GM19328 (cell line): ENCODE measurements at regions not wholly inside any gene's neighbourhood (a gene's known extent, or its start where the extent isn't known, plus 50 kb on each side); places are given as distances from the start of the nearest gene placed in this dataset.
"Not testable (repeated sequence)": the region's sequence is repeated elsewhere in the genome, so short reads cannot be mapped to it uniquely, and the experiment has no call there.

Experiments used
- ATAC-seq: cut with Tn5 transposase; IDR thresholded peaks from one replicate; pipeline ENCODE4 v1.9.1; 2021; ENCODE audit warnings: mild to moderate bottlenecking, moderate library complexity; ENCODE audit not compliant: unreplicated experiment

GRCh38 chr6:58067867-58068548 is 750.6 kb downstream of the PRIM2 start:
- not testable (repeated sequence) for ATAC-seq

DNA sequence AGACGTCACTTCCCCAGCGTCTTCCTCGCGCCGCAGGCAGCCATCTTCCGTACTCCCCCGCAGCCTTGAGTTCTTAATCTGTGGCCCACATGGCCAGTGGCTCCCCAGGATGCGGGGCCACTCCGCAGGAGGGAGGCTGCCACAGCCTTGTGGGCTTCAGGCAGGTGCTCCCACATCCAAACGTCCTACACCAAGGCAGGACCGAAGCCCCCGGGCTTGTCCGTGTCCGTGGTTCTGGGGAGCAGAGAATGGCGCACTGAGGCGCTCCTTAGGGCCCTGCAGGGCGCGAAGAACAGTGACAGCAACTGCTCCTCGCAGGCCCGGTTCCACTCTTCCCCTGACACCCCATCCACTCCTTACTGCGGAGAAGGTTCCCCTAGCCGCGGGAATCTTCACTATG is 755.8 kb downstream of the PRIM2 start:
- no peak for ATAC-seq

DNA sequence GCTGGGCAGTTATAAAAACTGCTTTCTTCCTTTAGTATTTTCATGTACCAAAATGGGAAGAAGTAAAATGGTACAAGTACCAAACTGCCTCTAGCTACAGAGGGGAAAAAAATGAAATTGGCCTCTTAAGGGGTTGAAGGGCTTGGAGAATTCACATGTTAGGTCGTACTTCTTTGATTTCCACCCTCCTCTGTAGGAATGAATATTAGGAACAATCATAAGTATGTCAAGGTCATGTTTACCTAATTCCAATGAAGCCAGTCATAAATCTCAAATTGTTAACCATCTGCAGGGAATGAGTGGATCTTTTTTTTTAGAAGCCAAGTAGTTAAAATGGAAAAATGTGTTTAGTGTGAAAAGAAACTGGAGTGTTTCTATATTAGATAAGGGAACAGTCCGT is 772.6 kb downstream of the PRIM2 start:
- ATAC-seq: not testable (repeated sequence)

DNA sequence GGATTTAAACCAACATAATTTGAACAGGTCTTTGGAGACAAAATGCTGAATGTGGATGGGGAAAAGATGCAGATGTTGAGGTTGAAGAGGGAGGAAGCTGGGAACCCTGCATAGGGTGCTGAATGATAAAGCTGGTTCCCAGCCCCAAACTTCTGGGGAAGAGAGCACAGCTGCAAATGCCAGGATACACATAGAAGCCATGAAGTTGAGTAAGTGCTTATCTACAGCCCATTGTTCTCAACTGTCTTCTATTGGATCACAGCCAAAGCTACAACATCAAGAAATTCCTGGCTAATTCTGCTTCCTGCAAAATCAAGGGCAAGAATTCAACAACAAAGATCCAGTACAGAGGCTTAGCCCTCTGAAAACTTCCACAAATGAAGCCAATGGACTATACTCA is 779.8 kb downstream of the PRIM2 start:
- ATAC-seq: not testable (repeated sequence)

DNA sequence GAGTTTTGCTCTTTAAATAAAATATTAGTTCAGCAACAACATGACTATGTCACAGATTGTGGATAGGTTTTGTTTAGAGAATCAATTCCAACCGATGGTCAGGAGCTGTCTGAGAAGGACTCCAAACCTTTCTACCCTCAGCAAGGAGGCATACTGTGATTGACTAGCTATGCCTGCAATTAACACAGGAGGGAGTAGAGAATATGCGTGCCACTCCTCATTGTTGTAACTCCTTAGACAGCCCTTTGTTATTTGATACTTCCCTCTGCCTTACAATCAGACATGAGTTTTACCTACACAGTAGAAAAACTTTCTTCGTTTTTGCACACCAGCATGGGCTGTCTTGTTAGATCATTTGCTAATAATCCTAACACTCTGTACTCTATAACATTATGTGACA is 796.5 kb downstream of the PRIM2 start:
- no peak for ATAC-seq

- ATAC-seq: not testable (repeated sequence)
Observed at GRCh38 chr6:58117162-58117561, 799.7 kb downstream of the PRIM2 start.

DNA sequence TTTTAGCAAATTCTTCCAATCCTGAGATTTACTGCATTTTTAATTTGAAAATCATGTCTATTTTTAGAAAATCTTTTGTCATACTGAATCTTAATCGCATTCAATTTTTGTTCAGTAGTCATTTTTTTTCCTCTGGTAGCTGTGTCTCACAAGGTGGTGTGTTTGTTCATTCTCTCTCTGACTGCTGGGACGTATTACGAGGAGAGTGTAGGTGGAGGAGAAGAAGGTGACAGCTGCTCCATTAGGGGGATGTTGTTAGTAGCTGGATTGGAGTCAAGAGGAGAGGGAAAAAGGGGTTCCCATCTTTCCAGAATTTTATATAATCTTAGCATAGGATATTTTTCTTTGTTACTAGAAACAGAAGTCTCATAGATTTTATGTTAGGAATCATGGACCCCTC is 804.2 kb downstream of the PRIM2 start:
- not testable (repeated sequence) for ATAC-seq

GRCh38 chr6:58123770-58124169 is 806.3 kb downstream of the PRIM2 start:
- not testable (repeated sequence) for ATAC-seq

- not testable (repeated sequence) for ATAC-seq
Observed at GRCh38 chr6:58128549-58128948, 811.1 kb downstream of the PRIM2 start.

- not testable (repeated sequence) for ATAC-seq
Observed at GRCh38 chr6:58129098-58129497, 811.7 kb downstream of the PRIM2 start.

GRCh38 chr6:58139746-58140145 is 822.3 kb downstream of the PRIM2 start:
- ATAC-seq: not testable (repeated sequence)

DNA sequence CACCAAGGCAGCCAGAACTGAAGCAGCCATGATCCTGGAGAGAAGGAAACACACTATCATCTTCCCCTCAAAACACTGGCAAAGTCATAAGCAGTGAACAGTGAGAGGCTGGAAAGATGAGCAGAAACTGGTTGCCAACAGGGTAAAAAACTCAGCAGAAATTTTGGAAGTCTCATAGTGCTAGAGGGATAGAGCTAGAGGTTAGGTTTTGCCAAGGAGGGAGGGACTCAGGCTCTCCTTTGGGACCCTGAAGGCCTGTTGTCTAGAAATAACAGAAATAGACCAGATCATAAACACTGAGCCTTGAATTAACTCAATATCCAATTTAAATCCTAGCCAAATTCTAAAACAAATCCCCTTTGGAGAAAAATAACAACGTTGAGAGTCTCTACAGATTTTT is 853.6 kb downstream of the PRIM2 start:
- ATAC-seq: not testable (repeated sequence)

DNA sequence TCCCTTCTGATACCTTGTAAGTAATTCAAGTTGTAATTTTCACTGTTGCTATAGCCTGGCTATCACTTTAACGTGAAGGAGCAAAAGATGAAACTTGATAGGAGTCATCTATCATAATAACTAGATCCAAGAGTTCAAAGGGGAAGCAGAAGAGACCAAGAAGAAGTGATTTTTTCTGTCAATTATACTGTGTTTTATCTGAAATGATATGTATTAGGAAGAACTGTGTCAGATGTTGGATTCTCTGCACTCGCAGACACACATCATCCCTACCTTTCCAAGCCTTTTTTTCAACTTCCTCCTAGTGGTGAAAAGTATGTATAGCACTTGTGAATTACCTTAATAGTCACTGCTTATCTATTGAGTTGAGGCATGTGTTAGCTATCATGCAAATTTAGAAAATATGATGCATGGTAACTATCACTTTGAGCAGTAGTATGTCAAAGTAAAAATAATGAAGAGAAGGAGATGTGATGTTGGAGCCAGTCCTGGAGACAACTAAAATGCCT is 864.2 kb downstream of the PRIM2 start:
- ATAC-seq: not testable (repeated sequence)

DNA sequence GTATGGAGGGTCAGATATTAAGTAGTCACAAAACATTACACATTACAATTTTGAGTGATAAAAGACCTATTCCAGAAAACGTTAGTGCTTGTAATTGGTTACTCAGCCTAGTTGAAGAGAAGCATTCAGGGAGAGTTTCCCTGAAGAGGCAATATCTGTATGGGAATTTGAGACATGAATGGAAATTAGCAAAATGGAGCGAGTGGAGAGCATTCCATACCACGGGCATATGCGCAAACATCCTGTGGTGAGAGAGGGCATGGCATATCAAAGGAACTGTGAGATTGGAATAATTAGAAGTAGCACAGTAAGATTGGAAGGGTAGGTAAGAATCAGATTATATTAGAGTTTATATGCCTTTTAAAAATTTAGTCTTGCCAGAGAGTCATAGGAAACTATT is 867.9 kb downstream of the PRIM2 start:
- not testable (repeated sequence) for ATAC-seq

GRCh38 chr6:58193209-58193608 is 875.8 kb downstream of the PRIM2 start:
- not testable (repeated sequence) for ATAC-seq

DNA sequence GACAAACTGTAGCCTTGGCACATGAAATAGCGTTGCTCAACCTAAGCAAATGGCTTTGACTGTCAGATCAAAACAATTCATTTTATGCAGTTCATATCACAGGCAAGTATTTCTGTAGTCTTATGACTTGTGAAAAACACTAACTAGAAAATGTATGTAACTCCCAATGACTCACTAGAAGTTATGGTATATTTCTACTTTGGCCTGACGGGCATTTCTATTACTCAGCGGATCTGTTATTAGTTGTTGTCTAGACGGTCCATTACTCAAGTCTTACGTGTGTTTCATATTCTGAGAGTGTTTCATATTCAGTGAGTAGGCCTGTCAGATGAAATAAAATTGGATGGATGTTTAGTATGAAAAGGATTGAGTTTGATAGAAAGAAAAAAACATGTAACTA is 880.9 kb downstream of the PRIM2 start:
- no peak for ATAC-seq

DNA sequence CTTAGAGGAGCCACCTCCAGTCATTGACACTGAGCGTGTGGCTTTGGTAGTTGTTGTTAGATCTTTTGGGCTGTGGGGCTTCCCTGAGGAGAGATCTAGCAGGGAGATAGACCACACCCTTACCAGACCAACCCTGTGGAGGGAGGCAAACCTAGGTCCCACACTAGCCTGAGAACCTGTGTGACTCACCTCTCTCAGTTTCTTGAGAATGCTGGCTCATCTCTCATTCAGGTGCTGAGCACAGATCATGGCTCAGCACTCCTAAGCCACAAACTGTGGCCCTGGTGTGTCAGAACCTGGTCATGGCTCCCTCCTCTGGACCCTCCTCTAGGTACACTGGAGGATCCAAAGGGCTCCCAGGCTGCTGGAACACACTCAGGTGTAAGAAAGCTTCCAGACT is 919.7 kb downstream of the PRIM2 start:
- ATAC-seq: not testable (repeated sequence)

DNA sequence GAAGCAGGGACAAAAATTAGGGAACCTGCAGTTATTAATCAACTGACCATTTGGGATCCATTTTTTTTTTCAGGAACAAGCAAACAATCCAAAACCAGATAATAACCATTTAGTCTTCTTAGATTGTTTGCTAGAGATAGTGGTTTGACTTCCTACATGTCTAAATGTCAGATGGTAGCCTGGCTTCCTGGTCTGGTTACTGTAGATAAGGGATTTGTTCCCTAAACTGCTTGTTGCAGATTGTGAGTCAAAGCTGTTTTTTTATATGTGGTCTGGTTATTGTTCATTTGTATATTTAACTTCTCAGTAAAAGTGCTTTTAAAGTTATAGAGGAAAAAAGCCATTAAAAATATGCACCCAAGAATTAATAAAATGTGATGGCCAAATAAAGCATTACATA is 921.0 kb downstream of the PRIM2 start:
- ATAC-seq: not testable (repeated sequence)

GRCh38 chr6:58257625-58258024 is 940.2 kb downstream of the PRIM2 start:
- not testable (repeated sequence) for ATAC-seq

GRCh38 chr6:58290177-58290576 is 972.7 kb downstream of the PRIM2 start:
- ATAC-seq: no peak

DNA sequence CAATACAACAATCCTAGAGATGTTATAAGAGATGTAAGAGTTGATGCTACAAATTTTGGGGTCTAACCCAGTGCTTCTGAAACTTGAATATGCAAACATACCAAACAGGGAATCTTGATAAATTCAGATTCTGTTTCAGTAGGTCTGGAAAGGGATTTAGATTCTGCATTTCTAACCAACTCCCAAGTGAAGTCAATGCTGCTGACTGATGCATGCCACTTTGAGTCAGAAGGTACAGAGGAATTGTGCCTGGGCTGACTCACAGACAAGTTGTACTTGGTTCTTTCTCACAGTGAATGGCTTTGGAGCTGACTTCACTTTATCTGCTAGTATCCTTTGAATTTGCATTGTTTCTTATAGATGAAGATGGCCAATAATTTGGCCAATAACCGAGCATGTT is 973.9 kb downstream of the PRIM2 start:
- ATAC-seq: not testable (repeated sequence)

DNA sequence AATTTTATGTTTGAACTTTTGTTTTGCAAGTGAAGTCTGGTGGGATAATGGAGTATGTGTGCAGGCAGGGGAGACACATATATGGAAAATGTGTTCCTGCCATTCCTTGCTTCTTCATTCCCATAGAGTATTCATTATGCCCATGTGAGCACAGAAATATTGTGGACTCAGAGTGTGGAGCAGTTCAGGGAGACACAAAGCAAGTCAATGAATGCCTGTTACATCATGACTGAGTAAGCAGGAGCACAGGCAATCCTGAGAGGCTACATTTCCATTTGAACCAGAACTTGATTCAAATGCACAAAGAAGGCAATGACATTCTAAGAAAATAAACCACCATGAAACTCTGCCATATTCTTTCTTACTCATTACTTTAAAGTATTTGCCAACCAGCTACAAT is 990.5 kb downstream of the PRIM2 start:
- not testable (repeated sequence) for ATAC-seq

- ATAC-seq: not testable (repeated sequence)
Observed at GRCh38 chr6:58332108-58332507, 1014.7 kb downstream of the PRIM2 start.
